Pancreas (tissue), 10 donors: ENCODE measurements at regions not wholly inside any gene's neighbourhood (a gene's known extent, or its start where the extent isn't known, plus 50 kb on each side); places are given as distances from the start of the nearest gene placed in this dataset.

Experiments
- ATAC-seq, 4 donors: fragments of 200-7000 bp; cut with Tn5 transposase; one replicate each; pipeline versions ENCODE4 v1.8.0 to v1.9.1; 2020; ENCODE audit warnings: mild to moderate bottlenecking in 4 of 4, moderate library complexity in 4 of 4
- DNase-seq, 6 donors: peaks; one replicate each; pipeline ENCODE4 v3.0.0-alpha.2; 2020
- FAIRE-seq: peaks from 2 replicates; lab custom pipeline; 2012; peaks lifted over from hg19 to GRCh38; lab: Jason Lieb, UNC
- H3K27ac ChIP-seq, 4 donors: fragments of 200-600 bp; sonication (generic); 1 replicate in 3 of 4; 2 replicates in 1 of 4; pipeline versions ENCODE4 v1.5.0 to v1.8.0; 2020
- H3K27me3 ChIP-seq, 4 donors: fragments of 200-600 bp; one replicate each; pipeline ENCODE4 v1.8.0; 2021
- H3K36me3 ChIP-seq, 3 donors: fragments of 200-600 bp; sonication (generic) in 1 of 3; one replicate each; pipeline versions ENCODE4 v1.5.0 to v1.8.0; 2020 to 2021
- H3K4me1 ChIP-seq, 3 donors: fragments of 200-600 bp; one replicate each; pipeline ENCODE4 v1.8.0; 2021
- H3K4me3 ChIP-seq, 4 donors: fragments of 200-600 bp; sonication (generic) in 2 of 4; one replicate each; pipeline versions ENCODE4 v1.5.0 to v1.8.0; 2020 to 2021
- H3K9me3 ChIP-seq, 4 donors: fragments of 200-600 bp; one replicate each; pipeline ENCODE4 v1.8.0; 2021
- WGBS, 2 donors: extraction: QIAGEN DNeasy Blood & Tissue Kit; methylation state at CpG; one replicate each; pipeline ENCODE4 v1.1.7; 2013; 5-methylcytosine and 5-hydroxymethylcytosine counted together
- intact Hi-C, 3 donors: fragments of 100-400 bp; cut with DNase I; formaldehyde crosslinking; loops; one replicate each; pipeline versions ENCODE4 v1.11.1 to v1.14.2; 2022
- TF ChIP-seq, protein P1 (sequence below), 4 donors: fragments of 200-600 bp; sonication (generic) in 3 of 4; IDR thresholded peaks; one replicate each; pipeline versions ENCODE4 v1.5.0 to v1.8.0; 2021; ENCODE audit warnings: antibody characterized with exemption in 4 of 4
- donor health status: healthy with polysubstance abuse.
- donor health status: DM: no; HTN: no; CAD: no; lungs with moderate emphysema.
- donor health status: DM: no; HTN: no; CAD: no.
- donor health status: control.
- donor health status: control.
- donor health status: Bipolar disorder and iron deficiency.
- donor health status: DM: yes; HTN: yes; CAD: no.
- donor health status: DM: no; HTN: no; CAD: no.
- donor health status: DM: no; HTN: no; CAD: no.
- donor health status: DM: yes; HTN: yes; CAD: no.

DNA sequence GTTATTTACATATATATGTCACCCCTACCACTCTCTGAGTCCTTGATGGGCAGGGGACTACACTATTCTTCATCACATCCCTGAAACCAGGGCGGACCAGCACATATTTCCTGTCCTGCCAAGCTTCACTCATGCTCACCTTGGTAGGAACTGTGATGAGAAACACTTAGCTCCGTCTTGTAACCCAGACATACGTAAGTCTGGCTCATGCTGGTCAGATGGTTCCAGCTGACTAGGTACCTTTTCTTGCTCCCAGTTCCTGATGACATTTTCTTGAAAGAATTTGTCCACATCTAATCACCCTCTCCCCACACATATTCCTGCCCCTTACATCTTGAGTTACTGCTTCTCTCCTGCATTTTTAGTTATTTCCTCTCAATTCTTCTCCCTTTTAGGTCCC is 122.2 kb upstream of the MYLIP start:
- WGBS, 2 donors = 65 to 89% methylated on average over 3 of the region's 3 CpGs
- Histone ChIP-seq H3K4me3 (no peak overlapping the region), H3K4me1 (no peaks in the 10 kb centered on the region), H3K27me3 (no peaks in the 10 kb centered on the region), H3K9me3 (no peaks in the 10 kb centered on the region), H3K36me3 (no peaks in the 10 kb centered on the region), H3K27ac (no peak overlapping the region)
- DNase-seq = no peak
- FAIRE-seq = no peak
- no peak for ATAC-seq
- TF ChIP-seq, protein P1, sequence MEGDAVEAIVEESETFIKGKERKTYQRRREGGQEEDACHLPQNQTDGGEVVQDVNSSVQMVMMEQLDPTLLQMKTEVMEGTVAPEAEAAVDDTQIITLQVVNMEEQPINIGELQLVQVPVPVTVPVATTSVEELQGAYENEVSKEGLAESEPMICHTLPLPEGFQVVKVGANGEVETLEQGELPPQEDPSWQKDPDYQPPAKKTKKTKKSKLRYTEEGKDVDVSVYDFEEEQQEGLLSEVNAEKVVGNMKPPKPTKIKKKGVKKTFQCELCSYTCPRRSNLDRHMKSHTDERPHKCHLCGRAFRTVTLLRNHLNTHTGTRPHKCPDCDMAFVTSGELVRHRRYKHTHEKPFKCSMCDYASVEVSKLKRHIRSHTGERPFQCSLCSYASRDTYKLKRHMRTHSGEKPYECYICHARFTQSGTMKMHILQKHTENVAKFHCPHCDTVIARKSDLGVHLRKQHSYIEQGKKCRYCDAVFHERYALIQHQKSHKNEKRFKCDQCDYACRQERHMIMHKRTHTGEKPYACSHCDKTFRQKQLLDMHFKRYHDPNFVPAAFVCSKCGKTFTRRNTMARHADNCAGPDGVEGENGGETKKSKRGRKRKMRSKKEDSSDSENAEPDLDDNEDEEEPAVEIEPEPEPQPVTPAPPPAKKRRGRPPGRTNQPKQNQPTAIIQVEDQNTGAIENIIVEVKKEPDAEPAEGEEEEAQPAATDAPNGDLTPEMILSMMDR (IDR thresholded peaks at IDR 0.05) = no peak
- intact Hi-C loops = no loop called here

- H3K27me3 ChIP-seq = no peaks in the 10 kb centered on the region
- H3K9me3 ChIP-seq = no peaks in the 10 kb centered on the region
- H3K4me3 ChIP-seq = no peak overlapping the region
- ATAC-seq (no peak), DNase-seq (no peak), FAIRE-seq (no peak)
- intact Hi-C loops = no loop called here
- H3K36me3 ChIP-seq = no peaks in the 10 kb centered on the region
- H3K4me1 ChIP-seq = no peaks in the 10 kb centered on the region
- TF ChIP-seq, protein P1 (IDR thresholded peaks at IDR 0.05) = no peak
- H3K27ac ChIP-seq = no peak overlapping the region
- 73 to 74% methylated on average over 5 of the region's 5 CpGs for WGBS, 2 donors
Measured at GRCh38 chr6:16004934-16005679, 123.8 kb upstream of the MYLIP start.

GRCh38 chr6:16003197-16003491 is 125.7 kb upstream of the MYLIP start:
- WGBS, 2 donors = 86 to 90% methylated on average over 2 of the region's 2 CpGs
- no peaks in the 10 kb centered on the region for H3K27me3 ChIP-seq
- FAIRE-seq (no peak), DNase-seq (no peak), ATAC-seq (no peak)
- no peaks in the 10 kb centered on the region for H3K36me3 ChIP-seq
- TF ChIP-seq, protein P1 (IDR thresholded peaks at IDR 0.05) = no peak
- no peaks in the 10 kb centered on the region for H3K9me3 ChIP-seq
- no peaks in the 10 kb centered on the region for H3K4me1 ChIP-seq
- intact Hi-C loops = no loop called here
- no peak overlapping the region for H3K27ac ChIP-seq
- no peak overlapping the region for H3K4me3 ChIP-seq

GRCh38 chr6:16002332-16003196 is 126.3 kb upstream of the MYLIP start:
- H3K27ac ChIP-seq = no peak overlapping the region
- H3K4me1 ChIP-seq = no peaks in the 10 kb centered on the region
- H3K4me3 ChIP-seq = no peak overlapping the region
- no peaks in the 10 kb centered on the region for H3K36me3 ChIP-seq
- H3K27me3 ChIP-seq = no peaks in the 10 kb centered on the region
- intact Hi-C loops = no loop called here
- 95 to 96% methylated on average over 14 of the region's 14 CpGs for WGBS, 2 donors
- no peaks in the 10 kb centered on the region for H3K9me3 ChIP-seq
- no peak for DNase-seq
- no peak for FAIRE-seq
- ATAC-seq = no peak
- TF ChIP-seq, protein P1 (IDR thresholded peaks at IDR 0.05) = no peak

DNA sequence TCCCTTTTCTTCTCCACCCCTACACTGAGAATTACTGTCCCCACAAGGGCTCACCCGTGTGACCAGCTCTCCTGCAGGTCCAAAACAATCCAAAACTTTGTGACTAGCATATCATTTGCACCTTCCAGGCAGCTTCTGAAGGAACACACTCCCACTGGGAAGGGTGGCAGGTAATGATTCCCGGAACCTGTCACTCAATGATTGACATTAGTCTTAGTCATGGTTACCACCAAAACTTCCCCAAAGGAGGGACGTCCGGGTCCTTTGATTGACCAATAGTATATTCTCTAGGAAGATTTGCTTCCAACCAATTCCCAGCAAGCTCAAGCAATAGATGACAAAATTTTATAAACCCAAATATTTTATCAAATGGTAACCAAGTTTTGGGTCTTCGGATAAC is 127.7 kb upstream of the MYLIP start:
- Histone ChIP-seq H3K4me3 (no peak overlapping the region), H3K27me3 (no peaks in the 10 kb centered on the region), H3K4me1 (no peaks in the 10 kb centered on the region), H3K36me3 (no peaks in the 10 kb centered on the region), H3K9me3 (no peaks in the 10 kb centered on the region), H3K27ac (no peak overlapping the region)
- TF ChIP-seq, protein P1 (IDR thresholded peaks at IDR 0.05) = no peak
- 91 to 97% methylated on average over 5 of the region's 5 CpGs for WGBS, 2 donors
- ATAC-seq = no peak
- DNase-seq = no peak
- no peak for FAIRE-seq
- intact Hi-C loops = no loop called here
